ENCODE measurements at regions not wholly inside any gene's neighbourhood (a gene's known extent, or its start where the extent isn't known, plus 50 kb on each side); places are given as distances from the start of the nearest gene placed in this dataset.
A peak's percentile ranks its signal among the peaks of the same experiment; 100 is the strongest.

- no peak overlapping the region for H3K4me3 ChIP-seq (ENCODE audit: low read depth, low read length)
- no peak for TF ChIP-seq CTCF (conservative IDR thresholded peaks at IDR 0.05; ENCODE audit: low read depth, low read length)
- peak; percentile 16 for DNase-seq (ENCODE audit: low read depth)
These were observed 122.6 kb downstream of the AQP9 start for GRCh38 chr15:58260725-58261267.

DNA sequence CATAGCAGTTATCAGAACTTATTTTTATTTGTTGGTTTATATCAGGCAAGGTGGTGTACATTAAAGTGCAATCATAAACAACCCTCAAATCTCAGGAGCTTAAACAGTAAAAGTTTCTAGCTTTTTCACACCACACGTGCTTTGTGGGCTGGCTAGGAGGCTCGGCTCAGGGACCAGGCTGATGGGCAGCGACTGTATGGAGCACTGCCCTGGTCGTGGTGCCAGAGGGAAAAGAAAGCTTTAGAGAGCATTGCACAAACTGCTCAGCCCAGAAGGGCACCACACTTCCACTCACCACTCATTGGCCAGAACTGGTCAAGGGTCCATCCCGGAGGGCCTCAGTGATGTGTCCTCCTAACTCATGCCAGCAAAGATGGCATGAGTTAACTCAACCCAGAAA, 123.2 kb downstream of the AQP9 start:
- H3K4me3 ChIP-seq (ENCODE audit: low read depth, low read length): no peak overlapping the region
- no peak for TF ChIP-seq CTCF (conservative IDR thresholded peaks at IDR 0.05; ENCODE audit: low read depth, low read length)

DNA sequence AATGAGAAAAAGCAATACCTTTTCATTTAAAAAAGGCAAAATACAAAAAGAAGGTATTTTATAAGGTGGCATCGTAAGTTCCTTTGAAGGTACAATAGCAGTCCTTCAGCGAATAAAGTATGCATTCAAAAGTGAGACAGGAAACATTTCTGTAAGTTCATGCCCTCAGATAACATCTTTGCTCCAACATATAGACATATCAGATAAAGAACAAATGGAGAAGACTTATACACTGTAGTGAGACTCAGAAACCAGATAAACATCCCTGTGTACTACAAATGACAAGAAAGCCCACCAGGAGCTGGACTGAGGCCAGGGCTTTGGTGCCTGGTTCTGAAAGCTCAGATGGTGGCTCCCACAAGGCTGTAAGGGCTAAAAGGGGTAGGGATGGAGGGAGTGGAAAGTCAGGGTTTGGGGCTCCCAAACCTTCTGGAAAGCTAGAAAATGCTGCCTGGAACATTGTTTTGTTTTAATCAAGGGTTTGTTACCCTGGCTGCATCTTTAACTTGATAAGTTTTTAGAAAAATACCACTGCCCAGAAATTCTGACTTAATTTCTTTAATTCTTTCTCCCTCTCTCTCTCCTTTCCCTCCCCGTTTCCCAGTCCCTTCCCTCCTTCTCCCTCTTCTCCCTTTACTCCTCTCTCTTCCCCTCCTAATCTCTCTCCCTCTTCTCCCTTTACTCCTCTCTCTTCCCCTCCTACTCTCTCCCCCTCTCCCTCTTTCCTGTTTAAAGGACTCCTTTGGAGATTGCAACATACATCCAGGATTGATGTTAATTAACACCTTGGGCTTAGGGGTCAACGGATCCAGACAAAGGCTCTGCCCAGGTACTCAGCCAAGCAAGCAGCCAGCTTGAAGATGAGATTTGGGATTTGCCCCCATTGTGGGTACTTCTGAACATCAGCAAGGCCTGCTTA, 126.1 kb downstream of the AQP9 start:
- no peak for TF ChIP-seq CTCF (conservative IDR thresholded peaks at IDR 0.05; ENCODE audit: low read depth, low read length)
- DNase-seq (ENCODE audit: low read depth): no peak
- no peak overlapping the region for H3K4me3 ChIP-seq (ENCODE audit: low read depth, low read length)

More for the DNA sequence above, 123.2 kb downstream of the AQP9 start:
- no peak for DNase-seq (ENCODE audit: low read depth)

GRCh38 chr15:58267051-58267450, 128.9 kb downstream of the AQP9 start:
- no peak for DNase-seq (ENCODE audit: low read depth)
- no peak for TF ChIP-seq CTCF (conservative IDR thresholded peaks at IDR 0.05; ENCODE audit: low read depth, low read length)
- H3K4me3 ChIP-seq (ENCODE audit: low read depth, low read length): no peak overlapping the region

GRCh38 chr15:58268746-58269267, 130.6 kb downstream of the AQP9 start:
- no peak for DNase-seq (ENCODE audit: low read depth)
- TF ChIP-seq CTCF (conservative IDR thresholded peaks at IDR 0.05; ENCODE audit: low read depth, low read length): no peak
- H3K4me3 ChIP-seq (ENCODE audit: low read depth, low read length): no peak overlapping the region

GRCh38 chr15:58269455-58270414, 131.6 kb downstream of the AQP9 start:
- peak; percentile 84 for DNase-seq (ENCODE audit: low read depth)
- TF ChIP-seq CTCF (conservative IDR thresholded peaks at IDR 0.05; ENCODE audit: low read depth, low read length): peak; percentile 92
- H3K4me3 ChIP-seq (ENCODE audit: low read depth, low read length): no peak overlapping the region
